ENCODE measurements at regions not wholly inside any gene's neighbourhood (a gene's known extent, or its start where the extent isn't known, plus 50 kb on each side); places are given as distances from the start of the nearest gene placed in this dataset.
A peak's percentile ranks its signal among the peaks of the same experiment; 100 is the strongest.

DNA sequence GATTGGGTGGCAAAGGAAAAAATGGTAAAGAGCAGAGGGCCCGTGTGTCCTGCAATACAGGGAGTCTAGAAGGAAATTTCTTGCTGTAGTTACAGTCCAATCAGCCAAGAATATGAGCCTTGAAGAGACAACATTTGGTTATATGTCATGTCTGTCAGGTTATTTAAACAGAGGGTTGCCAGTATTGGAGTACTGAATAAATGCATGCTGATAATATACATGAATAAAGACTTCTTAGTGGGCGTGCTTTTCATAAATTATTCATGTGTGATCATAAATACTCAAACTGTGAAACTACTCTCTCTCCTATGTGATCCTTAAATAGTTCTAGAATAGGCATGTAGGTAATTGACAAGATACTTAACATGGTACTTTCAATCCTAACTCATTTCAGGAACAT, 249.0 kb downstream of the CRPPA start:
- Histone ChIP-seq H3K4me3 (ENCODE audit: low read length) (no peak overlapping the region), H3K4me1 (ENCODE audit: control insufficient read depth, insufficient read depth, low read length) (no peaks in the 10 kb centered on the region), H3K36me3 (ENCODE audit: control insufficient read depth, insufficient read depth, low read length) (no peaks in the 10 kb centered on the region), H3K27ac (ENCODE audit: low read length) (no peak overlapping the region), H3K27me3 (ENCODE audit: control insufficient read depth, insufficient read depth, low read length) (no peaks in the 10 kb centered on the region), H3K9me3 (replicated peaks; ENCODE audit: control insufficient read depth, low read depth, low read length) (peaks cover 4% of the 10 kb centered on the region)
- no peak for DNase-seq
- WGBS (ENCODE audit: insufficient coverage): 100% methylated on average over 1 of the region's 2 CpGs

- Histone ChIP-seq H3K27ac (ENCODE audit: low read length) (no peak overlapping the region), H3K27me3 (ENCODE audit: control insufficient read depth, insufficient read depth, low read length) (no peaks in the 10 kb centered on the region), H3K36me3 (ENCODE audit: control insufficient read depth, insufficient read depth, low read length) (no peaks in the 10 kb centered on the region), H3K4me1 (ENCODE audit: control insufficient read depth, insufficient read depth, low read length) (no peaks in the 10 kb centered on the region), H3K9me3 (replicated peaks; ENCODE audit: control insufficient read depth, low read depth, low read length) (peaks cover 4% of the 10 kb centered on the region), H3K4me3 (ENCODE audit: low read length) (no peak overlapping the region)
- WGBS (ENCODE audit: insufficient coverage): 100% methylated on average over 2 of the region's 3 CpGs
- DNase-seq: no peak
Observed at GRCh38 chr7:16171928-16172327, 249.4 kb downstream of the CRPPA start.

- no peak for DNase-seq
- Histone ChIP-seq H3K4me1 (ENCODE audit: control insufficient read depth, insufficient read depth, low read length) (no peaks in the 10 kb centered on the region), H3K27ac (ENCODE audit: low read length) (no peak overlapping the region), H3K27me3 (ENCODE audit: control insufficient read depth, insufficient read depth, low read length) (no peaks in the 10 kb centered on the region), H3K36me3 (ENCODE audit: control insufficient read depth, insufficient read depth, low read length) (no peaks in the 10 kb centered on the region), H3K9me3 (replicated peaks; ENCODE audit: control insufficient read depth, low read depth, low read length) (peaks cover 4% of the 10 kb centered on the region), H3K4me3 (ENCODE audit: low read length) (no peak overlapping the region)
- 100% methylated on average over 6 of the region's 18 CpGs for WGBS (ENCODE audit: insufficient coverage)
Observed at GRCh38 chr7:16170671-16171070, 250.7 kb downstream of the CRPPA start.

DNA sequence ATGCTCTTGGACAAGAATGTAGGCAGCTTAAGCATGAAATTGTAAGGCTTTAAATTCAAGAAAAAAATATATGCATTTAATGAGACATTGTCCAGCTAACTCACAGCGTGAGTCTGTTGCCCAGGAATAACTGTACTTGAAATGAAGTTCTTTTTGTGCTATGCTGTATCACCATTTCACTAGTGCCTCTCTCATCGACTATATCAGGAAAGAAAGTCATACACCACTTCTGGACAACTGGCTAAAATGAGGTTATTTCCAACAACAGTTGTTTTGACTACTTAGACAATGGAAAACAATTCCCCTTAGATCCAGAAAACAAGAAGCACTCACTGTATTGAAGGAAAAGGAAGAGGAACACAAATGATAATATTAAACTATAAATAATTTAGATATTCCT, 251.8 kb downstream of the CRPPA start:
- peak; percentile 18 for DNase-seq
- WGBS (ENCODE audit: insufficient coverage): no CpG with 5 or more reads among the region's 2 CpGs
- Histone ChIP-seq H3K27ac (ENCODE audit: low read length) (no peak overlapping the region), H3K4me3 (ENCODE audit: low read length) (no peak overlapping the region), H3K27me3 (ENCODE audit: control insufficient read depth, insufficient read depth, low read length) (no peaks in the 10 kb centered on the region), H3K4me1 (ENCODE audit: control insufficient read depth, insufficient read depth, low read length) (no peaks in the 10 kb centered on the region), H3K36me3 (ENCODE audit: control insufficient read depth, insufficient read depth, low read length) (no peaks in the 10 kb centered on the region), H3K9me3 (replicated peaks; ENCODE audit: control insufficient read depth, low read depth, low read length) (peaks cover 4% of the 10 kb centered on the region)

- Histone ChIP-seq H3K4me1 (ENCODE audit: control insufficient read depth, insufficient read depth, low read length) (no peaks in the 10 kb centered on the region), H3K27me3 (ENCODE audit: control insufficient read depth, insufficient read depth, low read length) (no peaks in the 10 kb centered on the region), H3K27ac (ENCODE audit: low read length) (no peak overlapping the region), H3K9me3 (replicated peaks; ENCODE audit: control insufficient read depth, low read depth, low read length) (peaks cover 4% of the 10 kb centered on the region), H3K4me3 (ENCODE audit: low read length) (no peak overlapping the region), H3K36me3 (ENCODE audit: control insufficient read depth, insufficient read depth, low read length) (no peaks in the 10 kb centered on the region)
- no peak for DNase-seq
- 90% methylated on average over 2 of the region's 3 CpGs for WGBS (ENCODE audit: insufficient coverage)
Observed at GRCh38 chr7:16167526-16167925, 253.8 kb downstream of the CRPPA start.

- no peak for DNase-seq
- Histone ChIP-seq H3K4me1 (ENCODE audit: control insufficient read depth, insufficient read depth, low read length) (no peaks in the 10 kb centered on the region), H3K9me3 (replicated peaks; ENCODE audit: control insufficient read depth, low read depth, low read length) (peaks cover 16% of the 10 kb centered on the region), H3K36me3 (ENCODE audit: control insufficient read depth, insufficient read depth, low read length) (no peaks in the 10 kb centered on the region), H3K27me3 (ENCODE audit: control insufficient read depth, insufficient read depth, low read length) (no peaks in the 10 kb centered on the region), H3K4me3 (ENCODE audit: low read length) (no peak overlapping the region), H3K27ac (ENCODE audit: low read length) (no peak overlapping the region)
- 96% methylated on average over 2 of the region's 4 CpGs for WGBS (ENCODE audit: insufficient coverage)
Observed at GRCh38 chr7:16144361-16144760, 277.0 kb downstream of the CRPPA start.

- H3K9me3 ChIP-seq (replicated peaks; ENCODE audit: control insufficient read depth, low read depth, low read length): no peaks in the 10 kb centered on the region
- no CpG with 5 or more reads among the region's 2 CpGs for WGBS (ENCODE audit: insufficient coverage)
- no peaks in the 10 kb centered on the region for H3K4me1 ChIP-seq (ENCODE audit: control insufficient read depth, insufficient read depth, low read length)
- H3K4me3 ChIP-seq (ENCODE audit: low read length): no peak overlapping the region
- no peaks in the 10 kb centered on the region for H3K27me3 ChIP-seq (ENCODE audit: control insufficient read depth, insufficient read depth, low read length)
- DNase-seq: no peak
- no peak overlapping the region for H3K27ac ChIP-seq (ENCODE audit: low read length)
- H3K36me3 ChIP-seq (ENCODE audit: control insufficient read depth, insufficient read depth, low read length): no peaks in the 10 kb centered on the region
Observed at GRCh38 chr7:16137944-16138343, 283.4 kb downstream of the CRPPA start.

DNA sequence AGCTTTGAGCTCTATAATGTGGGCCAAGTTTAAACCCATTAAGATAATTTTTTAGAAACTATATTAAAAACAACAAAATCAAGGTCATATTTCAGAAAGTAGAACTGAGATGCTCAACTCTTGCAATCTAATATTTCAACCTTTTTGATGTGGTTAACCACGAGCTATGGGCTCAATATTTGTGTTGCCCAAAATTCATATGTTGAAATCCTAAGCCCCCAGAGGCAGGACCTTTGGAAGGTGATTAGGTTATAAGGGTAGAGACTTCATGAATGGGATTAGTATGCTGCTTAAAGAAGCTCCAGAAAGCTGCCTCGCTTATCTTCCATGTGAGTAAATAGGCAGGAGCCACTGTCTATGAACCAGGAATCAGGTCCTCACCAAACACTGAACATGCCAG, 284.4 kb downstream of the CRPPA start:
- Histone ChIP-seq H3K27me3 (ENCODE audit: control insufficient read depth, insufficient read depth, low read length) (no peaks in the 10 kb centered on the region), H3K9me3 (replicated peaks; ENCODE audit: control insufficient read depth, low read depth, low read length) (no peaks in the 10 kb centered on the region), H3K4me1 (ENCODE audit: control insufficient read depth, insufficient read depth, low read length) (no peaks in the 10 kb centered on the region), H3K4me3 (ENCODE audit: low read length) (no peak overlapping the region), H3K36me3 (ENCODE audit: control insufficient read depth, insufficient read depth, low read length) (no peaks in the 10 kb centered on the region), H3K27ac (ENCODE audit: low read length) (no peak overlapping the region)
- WGBS (ENCODE audit: insufficient coverage): 80% methylated on average over 1 of the region's 2 CpGs
- DNase-seq: no peak

GRCh38 chr7:16135658-16136057, 285.7 kb downstream of the CRPPA start:
- Histone ChIP-seq H3K27ac (ENCODE audit: low read length) (no peak overlapping the region), H3K9me3 (replicated peaks; ENCODE audit: control insufficient read depth, low read depth, low read length) (no peaks in the 10 kb centered on the region), H3K27me3 (ENCODE audit: control insufficient read depth, insufficient read depth, low read length) (no peaks in the 10 kb centered on the region), H3K4me3 (ENCODE audit: low read length) (no peak overlapping the region), H3K4me1 (ENCODE audit: control insufficient read depth, insufficient read depth, low read length) (no peaks in the 10 kb centered on the region), H3K36me3 (ENCODE audit: control insufficient read depth, insufficient read depth, low read length) (no peaks in the 10 kb centered on the region)
- DNase-seq: peak; percentile 64

DNA sequence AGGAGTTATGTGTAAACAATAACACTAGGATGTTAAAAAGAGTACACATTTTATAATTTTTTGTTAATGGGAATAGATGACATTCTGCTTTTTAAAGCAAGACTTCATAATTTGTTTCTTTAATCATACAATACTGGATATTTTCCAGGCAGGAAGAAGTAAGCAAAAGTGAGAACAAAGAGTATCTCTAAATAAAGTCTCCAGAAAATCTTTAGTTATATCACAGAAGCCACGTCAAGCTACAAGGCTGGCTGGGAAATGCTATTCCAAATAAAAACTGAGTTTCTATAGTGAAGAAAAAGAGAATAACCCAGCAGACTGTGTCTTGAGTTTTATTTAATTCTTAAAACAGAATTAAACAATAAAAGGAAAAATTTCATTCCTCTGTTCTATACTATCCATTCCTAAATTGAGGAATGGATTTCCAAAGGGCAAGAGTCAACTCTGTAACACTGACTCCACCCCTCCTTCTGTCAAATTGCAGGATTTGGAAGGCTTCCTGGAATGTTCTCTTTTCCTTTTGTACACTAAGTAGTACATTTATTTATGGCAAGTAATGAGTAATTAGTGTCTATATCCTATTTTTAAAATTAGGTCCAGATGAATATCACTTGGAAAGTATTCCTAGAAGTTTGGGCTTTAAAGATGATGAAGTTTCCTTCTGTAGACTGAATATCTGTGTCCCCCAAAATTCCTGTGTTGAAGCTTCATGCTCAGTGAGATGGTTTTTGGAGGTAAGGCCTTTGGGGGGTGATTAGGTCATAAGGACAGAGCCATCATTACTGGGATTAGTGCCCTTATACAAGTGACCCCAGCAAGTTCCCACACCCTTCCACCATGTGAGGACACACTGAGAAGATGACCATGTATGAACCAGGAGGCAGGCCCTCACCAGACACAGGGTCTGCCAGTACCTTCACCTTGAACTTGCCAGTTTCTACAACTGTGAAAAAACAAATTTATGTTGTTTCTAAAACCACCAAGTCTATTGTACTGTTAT, 290.9 kb downstream of the CRPPA start:
- Histone ChIP-seq H3K27ac (ENCODE audit: low read length) (peak overlapping the region; percentile 57), H3K4me3 (ENCODE audit: low read length) (no peak overlapping the region), H3K36me3 (ENCODE audit: control insufficient read depth, insufficient read depth, low read length) (no peaks in the 10 kb centered on the region), H3K4me1 (ENCODE audit: control insufficient read depth, insufficient read depth, low read length) (no peaks in the 10 kb centered on the region), H3K9me3 (replicated peaks; ENCODE audit: control insufficient read depth, low read depth, low read length) (no peaks in the 10 kb centered on the region), H3K27me3 (ENCODE audit: control insufficient read depth, insufficient read depth, low read length) (no peaks in the 10 kb centered on the region)
- no CpG with 5 or more reads among the region's 1 CpG for WGBS (ENCODE audit: insufficient coverage)
- DNase-seq: peak; percentile 46

All from muscle of leg (tissue), 3 donors.